GM18505 (cell line): ENCODE measurements at regions not wholly inside any gene's neighbourhood (a gene's known extent, or its start where the extent isn't known, plus 50 kb on each side); places are given as distances from the start of the nearest gene placed in this dataset.
A peak's percentile ranks its signal among the peaks of the same experiment; 100 is the strongest.

Source experiments
- ATAC-seq: cut with Tn5 transposase; IDR thresholded peaks from one replicate; pipeline ENCODE4 v1.9.1; 2021; ENCODE audit not compliant: unreplicated experiment
- POLR2A ChIP-seq: IDR thresholded peaks from 4 replicates; pipeline ENCODE4 v1.6.1; 2011; ENCODE audit warnings: borderline replicate concordance; ENCODE audit not compliant: insufficient read depth, insufficient read length; ENCODE audit errors: extremely low read depth

GRCh38 chr7:47102331-47102841, 479.5 kb downstream of the TNS3 start:
- TF ChIP-seq POLR2A = no peak
- no peak for ATAC-seq

DNA sequence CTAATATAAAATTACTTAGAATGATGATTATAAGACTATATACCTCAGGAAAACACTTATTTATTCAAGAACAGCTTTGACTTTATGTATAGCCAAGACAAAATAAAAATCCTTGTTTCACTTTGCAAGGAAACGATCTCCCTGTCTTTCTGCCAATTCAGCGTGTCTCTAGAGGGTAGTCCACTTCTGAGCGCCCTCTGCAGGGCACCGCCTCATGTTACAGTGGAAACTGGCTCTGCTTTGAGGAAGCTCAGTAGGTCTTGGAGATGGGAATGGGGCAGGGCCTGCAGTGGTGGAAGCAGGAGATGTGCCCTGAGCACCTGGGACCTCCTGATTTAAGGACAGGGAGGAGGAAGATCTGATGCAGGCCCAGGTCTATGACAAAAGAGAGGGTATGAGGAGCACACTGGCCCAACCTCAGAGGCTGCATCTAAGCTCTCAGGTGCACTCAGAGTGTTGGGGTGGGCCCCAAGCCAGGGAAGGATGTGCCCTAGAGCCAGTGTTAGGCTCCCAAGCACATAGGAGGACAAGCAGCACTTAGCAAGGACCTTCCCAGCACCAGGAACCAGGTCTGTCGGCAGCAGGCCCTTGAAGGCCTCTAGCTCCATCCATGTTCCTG, 481.0 kb downstream of the TNS3 start:
- no peak for ATAC-seq
- TF ChIP-seq POLR2A = no peak

- no peak for TF ChIP-seq POLR2A
- no peak for ATAC-seq
Observed at GRCh38 chr7:47100148-47100816, 481.6 kb downstream of the TNS3 start.

DNA sequence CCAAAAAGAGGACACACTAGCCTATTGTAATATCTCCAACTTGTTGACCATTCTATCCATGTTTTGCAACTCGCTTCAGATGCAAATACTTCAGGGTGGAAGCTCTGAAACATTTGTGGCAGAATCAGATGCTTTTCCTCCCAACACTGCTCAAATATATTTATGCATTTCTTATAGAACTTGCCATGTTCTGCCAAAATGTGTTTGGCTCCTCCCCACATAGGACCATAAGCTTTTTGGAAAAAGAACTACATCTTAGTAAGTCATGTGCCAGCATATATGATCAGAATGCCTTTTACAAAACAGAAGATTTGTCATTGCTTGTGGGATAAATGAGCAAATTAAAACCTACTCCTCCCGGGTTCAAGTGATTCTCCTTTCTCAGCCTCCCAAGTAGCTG, 484.5 kb downstream of the TNS3 start:
- no peak for ATAC-seq
- TF ChIP-seq POLR2A = no peak

DNA sequence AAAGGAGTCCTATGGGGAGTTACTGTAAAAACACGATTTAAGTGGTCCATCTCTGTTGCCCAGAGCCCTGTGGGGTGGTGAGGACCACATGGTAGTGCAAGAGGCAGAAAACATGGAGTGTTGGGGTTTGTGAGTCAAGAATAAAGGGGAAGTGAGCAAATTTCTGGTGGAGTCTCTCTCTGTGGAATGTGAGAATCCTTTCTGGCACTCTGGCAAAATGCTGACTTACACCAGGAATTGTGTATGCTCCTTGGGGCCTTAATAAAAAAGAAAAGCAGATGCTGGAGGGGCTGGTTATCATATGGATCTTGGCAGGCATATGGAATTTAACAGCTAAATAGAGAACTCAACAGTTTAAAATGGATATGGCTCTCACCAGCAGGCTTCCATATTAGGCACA, 486.0 kb downstream of the TNS3 start:
- ATAC-seq = no peak
- TF ChIP-seq POLR2A = no peak

- ATAC-seq = no peak
- no peak for TF ChIP-seq POLR2A
Observed at GRCh38 chr7:47094462-47094861, 487.4 kb downstream of the TNS3 start.

DNA sequence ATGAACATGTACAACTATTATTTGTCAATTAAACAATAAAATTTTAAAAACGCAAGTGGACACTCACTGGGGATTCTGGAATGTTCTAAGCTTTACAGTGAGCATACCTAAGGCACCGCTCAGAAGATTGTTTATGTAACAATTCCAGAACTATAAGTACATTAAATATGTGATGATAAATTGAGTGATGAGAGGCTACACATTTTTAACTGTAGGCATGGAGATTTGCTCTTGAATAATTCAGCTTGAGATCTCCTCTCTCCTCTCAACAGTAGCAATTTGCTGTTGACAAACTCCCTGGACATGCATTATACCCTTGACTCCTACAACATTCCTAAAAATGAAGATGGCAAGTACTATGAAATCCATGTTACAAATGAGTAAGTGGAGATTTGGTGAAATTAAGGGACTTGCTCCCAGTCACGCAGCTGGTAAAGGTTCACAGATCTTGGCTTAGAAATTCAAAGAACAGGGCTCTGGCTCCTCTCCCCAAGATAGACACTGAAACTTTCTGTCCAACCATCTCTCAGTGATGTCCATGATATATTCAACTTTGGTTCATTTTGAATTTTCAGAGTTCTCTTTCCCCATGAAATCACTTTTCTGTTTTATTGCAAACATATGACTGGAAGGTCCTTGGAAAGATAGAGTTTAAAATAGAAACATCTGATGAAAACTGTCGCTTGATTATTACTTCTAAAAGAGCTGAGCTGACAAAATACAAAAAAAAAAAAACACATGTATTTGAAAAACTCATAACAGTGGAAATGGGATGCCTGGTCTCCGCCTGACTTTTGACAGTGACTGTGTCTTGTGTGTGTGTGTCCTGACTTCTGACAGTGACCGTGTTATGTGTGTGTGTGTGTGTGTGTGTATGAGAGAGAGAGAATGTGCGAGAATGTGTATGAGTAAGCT, 488.3 kb downstream of the TNS3 start:
- no peak for ATAC-seq
- TF ChIP-seq POLR2A = no peak

GRCh38 chr7:47092336-47092735, 489.6 kb downstream of the TNS3 start:
- no peak for ATAC-seq
- TF ChIP-seq POLR2A = no peak

DNA sequence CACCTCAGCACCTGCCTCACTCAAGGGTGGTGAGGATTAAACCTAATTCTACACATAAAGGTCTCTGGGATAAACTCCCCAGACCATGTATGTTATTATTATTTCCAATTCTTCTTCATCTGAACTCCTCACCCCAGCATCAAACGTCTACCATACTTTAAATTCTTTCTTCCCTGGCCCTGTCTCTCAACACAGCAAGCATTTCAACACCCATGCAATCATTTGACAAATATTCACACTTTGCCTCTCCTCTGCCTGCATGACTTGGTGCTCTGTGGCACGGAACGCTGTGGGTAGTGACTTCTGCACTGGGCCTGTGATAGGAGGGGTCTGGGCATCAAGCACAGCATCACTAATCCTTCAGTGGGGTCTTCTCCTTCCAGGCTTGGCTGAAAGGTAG, 490.8 kb downstream of the TNS3 start:
- no peak for ATAC-seq
- TF ChIP-seq POLR2A = no peak

DNA sequence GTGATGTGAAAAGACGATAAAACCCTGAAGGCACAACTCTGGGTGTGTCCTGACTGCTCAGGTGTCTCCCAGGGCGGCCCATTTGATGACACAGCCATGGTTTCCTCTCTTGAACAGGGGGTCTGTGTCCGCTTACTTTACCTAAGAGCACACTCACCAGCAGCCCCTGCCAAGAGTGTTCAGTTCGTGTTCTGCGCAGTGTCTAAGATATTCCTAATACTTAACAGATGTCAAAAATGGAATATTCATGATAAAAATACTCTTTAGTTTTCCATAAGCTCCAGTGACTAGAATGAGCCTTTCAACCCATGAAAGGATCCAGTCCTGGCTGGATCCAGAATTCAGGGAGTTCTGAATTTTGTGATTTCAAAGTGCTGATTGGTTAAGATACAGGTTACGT, 492.4 kb downstream of the TNS3 start:
- no peak for TF ChIP-seq POLR2A
- no peak for ATAC-seq

DNA sequence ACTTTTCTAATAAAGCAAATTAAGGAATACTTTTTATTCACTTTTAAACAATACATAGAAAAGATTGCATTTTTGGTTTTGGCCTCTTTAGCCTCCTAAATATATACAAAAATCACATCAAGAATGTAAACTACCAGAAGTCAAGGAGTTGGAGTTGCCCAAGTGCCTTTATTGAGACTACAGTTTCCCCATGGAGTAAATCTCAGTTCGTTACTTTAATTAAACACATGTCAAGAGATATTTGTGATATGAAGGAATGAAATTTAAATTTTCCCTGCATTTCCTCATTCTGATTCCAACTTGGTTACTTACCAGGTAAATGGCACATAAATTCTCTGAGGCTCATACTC, 492.9 kb downstream of the TNS3 start:
- TF ChIP-seq POLR2A = no peak
- no peak for ATAC-seq

- ATAC-seq = peak; percentile 74
- no peak for TF ChIP-seq POLR2A
Observed at GRCh38 chr7:47088329-47089067, 493.4 kb downstream of the TNS3 start.

GRCh38 chr7:47087866-47088265, 494.0 kb downstream of the TNS3 start:
- no peak for ATAC-seq
- TF ChIP-seq POLR2A = no peak
